MM.1S (cell line): ENCODE measurements at regions not wholly inside any gene's neighbourhood (a gene's known extent, or its start where the extent isn't known, plus 50 kb on each side); places are given as distances from the start of the nearest gene placed in this dataset.

Experiments
- EZH2 ChIP-seq: fragments of 300-600 bp; sonication (generic); optimal IDR thresholded peaks from 2 replicates; pipeline ENCODE3; 2017; ENCODE audit warnings: low read depth, mild to moderate bottlenecking, antibody characterized with exemption, low read length, mixed read lengths
- TF ChIP-seq, protein P1 (sequence below): fragments of 300-600 bp; sonication (generic); IDR thresholded peaks from 2 replicates; pipeline ENCODE4 v1.5.1; 2016; ENCODE audit warnings: antibody characterized with exemption, low read length, mixed read lengths

DNA sequence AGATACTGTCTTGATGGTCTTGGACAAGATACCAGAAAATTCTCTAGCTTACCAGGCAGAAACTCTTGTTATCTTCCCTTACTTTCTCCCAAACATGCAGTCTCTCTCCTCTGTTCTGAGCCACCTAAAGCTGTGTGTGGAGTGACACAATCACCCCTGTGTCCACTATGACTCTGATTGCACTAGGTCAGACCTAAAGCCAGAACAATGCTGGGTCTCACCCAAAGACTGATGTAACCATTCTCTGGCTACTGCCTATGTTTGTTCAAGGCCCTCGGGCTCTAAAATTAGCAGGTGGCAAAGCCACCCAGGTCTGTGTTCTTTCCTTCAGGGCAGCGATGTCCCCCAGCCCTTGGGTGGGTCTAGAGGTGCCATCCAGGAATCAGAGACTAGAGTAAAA is 200.5 kb downstream of the KCNA4 start:
- TF ChIP-seq, protein P1, sequence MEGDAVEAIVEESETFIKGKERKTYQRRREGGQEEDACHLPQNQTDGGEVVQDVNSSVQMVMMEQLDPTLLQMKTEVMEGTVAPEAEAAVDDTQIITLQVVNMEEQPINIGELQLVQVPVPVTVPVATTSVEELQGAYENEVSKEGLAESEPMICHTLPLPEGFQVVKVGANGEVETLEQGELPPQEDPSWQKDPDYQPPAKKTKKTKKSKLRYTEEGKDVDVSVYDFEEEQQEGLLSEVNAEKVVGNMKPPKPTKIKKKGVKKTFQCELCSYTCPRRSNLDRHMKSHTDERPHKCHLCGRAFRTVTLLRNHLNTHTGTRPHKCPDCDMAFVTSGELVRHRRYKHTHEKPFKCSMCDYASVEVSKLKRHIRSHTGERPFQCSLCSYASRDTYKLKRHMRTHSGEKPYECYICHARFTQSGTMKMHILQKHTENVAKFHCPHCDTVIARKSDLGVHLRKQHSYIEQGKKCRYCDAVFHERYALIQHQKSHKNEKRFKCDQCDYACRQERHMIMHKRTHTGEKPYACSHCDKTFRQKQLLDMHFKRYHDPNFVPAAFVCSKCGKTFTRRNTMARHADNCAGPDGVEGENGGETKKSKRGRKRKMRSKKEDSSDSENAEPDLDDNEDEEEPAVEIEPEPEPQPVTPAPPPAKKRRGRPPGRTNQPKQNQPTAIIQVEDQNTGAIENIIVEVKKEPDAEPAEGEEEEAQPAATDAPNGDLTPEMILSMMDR: no peak
- no peak for TF ChIP-seq EZH2
